DMS 273 (cell line): ENCODE measurements at regions not wholly inside any gene's neighbourhood (a gene's known extent, or its start where the extent isn't known, plus 50 kb on each side); places are given as distances from the start of the nearest gene placed in this dataset.

Source experiments
- DNase-seq: peaks from one replicate; lab custom pipeline; 2025; ENCODE audit not compliant: unreplicated experiment; lab: John Stamatoyannopoulos, UW

- DNase-seq, result no peak
Measured at GRCh38 chr9:134987376-134987775, 69.7 kb upstream of the FCN1 start.

DNA sequence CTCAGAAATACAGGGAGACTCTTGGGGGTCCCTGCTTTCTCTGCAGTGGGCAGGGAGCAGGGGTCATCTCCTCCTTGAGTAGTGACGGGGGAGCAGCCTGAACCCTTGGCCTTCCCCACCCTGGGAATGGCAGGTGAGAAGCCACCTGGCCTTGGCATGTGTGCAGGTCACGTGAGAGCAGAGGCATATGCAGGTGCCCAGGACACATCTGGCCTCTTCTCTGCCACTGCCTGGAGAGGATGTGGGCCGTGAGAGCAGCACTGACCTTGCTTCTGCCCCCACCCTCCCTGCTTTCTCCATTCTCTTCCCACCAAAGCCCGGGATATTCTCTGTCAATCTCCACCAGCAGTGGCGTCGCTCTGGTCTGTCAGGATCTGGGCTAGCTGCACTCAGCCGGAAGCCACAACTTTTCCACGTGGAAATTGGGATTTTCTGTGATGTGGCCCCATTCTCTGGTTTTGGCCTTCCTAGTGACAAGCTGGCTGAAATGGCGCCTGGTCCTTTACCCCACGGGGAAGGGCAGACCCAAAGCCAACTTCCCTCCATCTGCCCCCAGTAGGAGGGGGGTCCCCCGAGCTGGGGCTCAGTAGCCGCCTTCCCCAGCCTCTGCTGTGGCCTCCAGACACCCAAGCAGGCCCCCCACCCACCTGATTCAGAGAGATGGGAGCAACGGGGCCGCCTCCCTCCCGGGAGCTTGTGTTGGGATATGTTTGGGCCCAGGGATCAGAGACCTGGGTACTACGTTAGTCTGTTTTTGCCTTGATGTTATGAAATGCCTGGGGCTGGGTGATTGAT lies 70.4 kb upstream of the FCN1 start:
- no peak for DNase-seq

DNA sequence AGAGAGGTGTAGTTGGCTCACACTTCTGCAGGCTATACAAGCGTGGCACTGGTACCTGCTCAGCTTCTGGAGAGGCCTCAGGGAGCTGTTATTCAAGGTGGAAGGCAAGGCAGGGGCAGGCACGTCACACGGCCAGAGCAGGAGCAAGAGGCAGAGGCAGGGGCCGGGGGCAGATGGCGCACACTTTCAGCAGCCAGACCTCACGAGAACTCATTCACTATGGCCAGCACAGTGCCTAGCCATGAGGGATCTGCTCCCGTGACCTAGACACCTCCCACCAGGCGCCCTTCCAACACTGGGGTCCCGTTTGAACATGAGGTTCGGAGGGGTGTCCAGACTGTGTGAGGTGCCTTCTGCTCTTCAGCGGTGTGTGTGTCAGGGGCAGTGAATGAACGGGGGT lies 71.0 kb upstream of the FCN1 start:
- DNase-seq, result no peak

DNA sequence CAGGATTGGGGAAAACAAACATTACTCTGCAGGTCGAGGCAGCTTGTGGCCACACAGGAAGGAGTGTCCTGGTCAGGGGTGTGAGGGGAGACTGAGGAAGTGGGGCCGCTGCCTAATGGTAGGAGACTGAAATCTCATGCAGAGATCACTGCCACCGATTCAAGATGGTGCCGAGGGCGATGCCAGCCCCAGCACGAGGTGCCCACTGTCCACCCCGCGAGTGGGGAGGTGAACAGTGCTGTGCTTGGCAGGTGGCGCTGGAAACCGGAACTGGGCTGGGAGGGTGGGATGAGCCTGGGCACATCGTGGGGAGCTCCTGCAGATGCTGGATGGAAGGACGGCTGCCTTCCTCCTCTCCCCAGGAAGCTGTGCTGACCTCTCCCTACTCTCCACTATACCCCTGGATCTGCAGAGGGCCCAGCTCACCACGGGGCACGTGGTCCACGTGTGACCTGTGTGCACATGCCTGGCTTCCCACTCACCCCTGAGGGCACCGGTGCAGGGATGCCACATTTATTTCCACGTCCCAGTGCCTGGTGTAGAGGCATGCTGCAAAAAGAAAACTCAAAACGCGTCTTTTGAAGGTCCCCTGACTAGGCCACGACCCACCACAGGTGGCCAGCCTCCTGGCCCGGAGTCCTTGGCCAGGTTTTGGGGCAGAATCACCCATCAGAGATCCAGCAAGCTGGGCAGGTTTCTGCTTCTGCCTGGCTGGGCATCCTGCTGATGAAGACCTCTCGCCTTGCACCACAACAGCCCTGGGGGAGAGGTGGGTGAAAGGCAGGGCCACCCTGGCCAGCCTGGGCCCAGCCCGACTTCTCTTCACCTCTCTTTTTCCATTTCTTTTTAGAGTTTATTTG lies 71.7 kb upstream of the FCN1 start:
- DNase-seq, result no peak

DNA sequence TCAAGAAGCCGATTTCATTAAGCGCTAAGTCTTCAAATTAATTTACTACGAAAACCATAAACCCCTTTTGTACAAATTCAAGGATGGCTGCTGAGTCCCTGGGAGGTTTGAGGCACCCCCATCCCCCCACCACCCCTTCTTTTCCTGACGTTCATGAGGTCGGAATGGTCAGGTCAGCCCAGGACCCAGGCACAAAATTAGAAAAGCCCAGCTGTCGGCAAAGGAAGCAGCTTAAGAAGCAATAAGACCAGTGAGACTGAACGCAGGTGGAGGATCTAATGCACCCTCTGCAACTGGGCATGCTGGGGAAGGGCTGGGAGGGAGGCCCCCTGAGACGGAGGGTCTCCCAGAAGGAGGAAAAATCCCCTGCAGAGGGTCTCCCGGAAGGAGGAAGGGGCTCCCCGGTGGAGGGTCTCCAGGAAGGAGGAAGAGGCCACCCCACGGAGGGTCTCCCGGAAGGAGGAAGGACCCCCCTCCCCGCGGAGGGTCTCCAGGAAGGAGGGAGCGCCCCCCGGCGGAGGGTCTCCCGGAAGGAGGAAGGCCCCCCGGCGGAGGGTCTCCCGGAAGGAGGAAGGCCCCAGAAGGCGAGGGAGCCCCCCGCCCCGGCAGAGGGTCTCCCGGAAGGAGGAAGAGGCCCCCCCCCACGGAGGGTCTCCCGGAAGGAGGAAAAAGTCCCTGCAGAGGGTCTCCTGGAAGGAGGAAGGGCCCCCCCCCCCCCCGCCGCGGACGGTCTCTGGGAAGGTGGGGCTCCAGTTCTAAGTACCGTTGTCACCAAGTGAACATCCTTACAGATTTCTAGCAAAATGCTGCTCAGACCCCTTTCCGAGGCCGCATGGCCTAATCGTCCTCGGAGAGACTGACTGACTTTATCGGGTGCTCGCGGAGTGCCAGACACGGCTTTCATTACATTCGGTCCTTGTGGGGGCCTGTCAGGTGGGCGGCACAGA lies 74.4 kb upstream of the FCN1 start:
- DNase-seq, result no peak

GRCh38 chr9:134992755-134993124 lies 75.0 kb upstream of the FCN1 start:
- DNase-seq, result no peak

- DNase-seq, result no peak
Measured at GRCh38 chr9:134993416-134993815, 75.7 kb upstream of the FCN1 start.

DNA sequence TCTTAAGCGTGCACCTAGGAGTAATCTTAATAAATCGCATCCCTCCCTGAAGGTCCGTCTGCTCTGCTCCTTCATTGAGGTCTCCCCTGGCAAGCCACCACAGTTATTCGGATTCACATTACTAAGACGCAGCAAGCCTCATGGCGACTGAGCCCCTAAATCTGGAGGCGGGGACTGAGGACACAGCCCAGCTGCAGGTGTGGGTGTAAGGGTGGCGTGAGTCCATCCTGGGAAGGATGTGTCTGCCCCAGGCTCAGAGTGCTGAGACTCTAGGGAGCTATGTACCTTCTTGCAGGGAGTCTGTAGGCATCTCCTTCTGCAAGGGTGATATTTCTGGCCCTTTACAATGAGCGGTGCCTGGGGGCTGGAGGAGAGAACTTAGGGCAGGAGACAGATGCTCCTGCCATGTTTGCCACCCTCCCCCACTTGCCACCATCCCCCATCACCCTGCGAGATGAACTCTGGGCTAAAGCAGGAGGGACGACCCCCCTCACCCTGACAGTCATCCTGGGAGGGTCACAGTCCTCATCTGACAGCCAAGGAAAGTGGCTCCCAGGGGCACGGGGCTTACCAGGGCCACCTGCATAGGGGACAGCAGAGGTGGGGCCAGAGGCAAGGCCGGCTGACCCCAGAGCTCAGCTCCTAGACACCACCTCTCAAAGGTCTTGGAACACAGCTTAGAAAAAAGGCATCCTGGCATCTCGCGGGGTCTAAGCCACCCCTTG lies 76.4 kb upstream of the FCN1 start:
- DNase-seq, result no peak

GRCh38 chr9:134994926-134995791 lies 77.4 kb upstream of the FCN1 start:
- DNase-seq, result no peak

DNA sequence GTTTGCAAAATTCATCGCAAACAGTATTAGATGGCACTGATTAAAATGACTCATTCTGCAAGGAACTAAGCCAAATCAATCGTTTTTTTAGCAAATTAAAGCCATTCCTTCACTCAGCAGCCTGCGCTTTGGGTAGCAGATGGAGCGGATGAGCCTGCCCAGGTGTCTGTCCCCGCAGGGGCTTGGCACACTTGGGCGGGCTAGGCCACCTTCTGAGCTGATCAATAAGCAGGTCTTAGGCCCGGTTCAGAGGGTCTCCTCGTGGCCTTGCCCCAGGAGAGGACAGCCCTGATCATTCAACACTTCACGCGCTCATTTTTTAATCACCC lies 78.0 kb upstream of the FCN1 start:
- no peak for DNase-seq

GRCh38 chr9:134996591-134997530 lies 79.1 kb upstream of the FCN1 start:
- DNase-seq, result no peak

- DNase-seq, result peak; percentile 41
Measured at GRCh38 chr9:135000647-135001245, 83.0 kb upstream of the FCN1 start.

GRCh38 chr9:135001526-135001925 lies 83.8 kb upstream of the FCN1 start:
- no peak for DNase-seq

DNA sequence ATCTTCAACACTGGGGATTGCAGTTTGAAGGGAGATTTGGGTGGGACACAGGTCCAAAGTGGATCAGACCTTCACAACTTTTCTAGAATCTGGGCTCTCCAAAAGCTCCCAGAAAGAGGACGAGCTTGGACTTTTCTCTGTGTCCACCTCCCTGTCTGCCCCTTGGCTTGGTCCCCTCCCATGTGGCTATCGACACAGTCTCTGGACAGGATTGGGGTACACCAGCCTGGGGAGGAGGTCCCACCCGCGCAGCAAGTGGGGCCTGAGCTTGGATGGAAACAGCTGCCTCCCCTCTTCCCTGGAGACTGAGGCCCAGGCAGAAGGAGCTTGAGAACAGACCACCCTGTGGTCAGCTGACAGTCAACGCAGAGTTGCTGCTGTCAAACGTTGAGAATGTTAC lies 84.6 kb upstream of the FCN1 start:
- no peak for DNase-seq

DNA sequence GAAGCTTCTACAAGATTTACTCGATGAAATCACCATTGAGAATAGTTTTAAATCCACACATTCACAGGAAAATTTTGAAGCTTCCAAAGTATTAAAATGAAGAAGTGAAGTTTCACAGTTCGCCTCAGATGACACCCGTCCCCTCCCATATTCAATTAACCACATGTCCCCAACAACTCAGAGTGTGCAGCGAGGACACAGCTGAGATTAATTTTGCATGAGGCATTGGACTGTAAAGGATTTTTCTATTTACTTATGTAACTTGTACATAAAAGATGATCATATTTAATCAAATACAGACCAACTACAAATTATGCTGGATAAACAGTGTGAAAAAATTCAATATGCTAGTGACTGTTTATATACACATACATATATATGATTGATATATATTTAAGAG lies 84.7 kb upstream of the OLFM1 start:
- DNase-seq, result no peak

- no peak for DNase-seq
Measured at GRCh38 chr9:135004772-135005171, 82.7 kb upstream of the OLFM1 start.

GRCh38 chr9:135006911-135007570 lies 80.4 kb upstream of the OLFM1 start:
- no peak for DNase-seq

DNA sequence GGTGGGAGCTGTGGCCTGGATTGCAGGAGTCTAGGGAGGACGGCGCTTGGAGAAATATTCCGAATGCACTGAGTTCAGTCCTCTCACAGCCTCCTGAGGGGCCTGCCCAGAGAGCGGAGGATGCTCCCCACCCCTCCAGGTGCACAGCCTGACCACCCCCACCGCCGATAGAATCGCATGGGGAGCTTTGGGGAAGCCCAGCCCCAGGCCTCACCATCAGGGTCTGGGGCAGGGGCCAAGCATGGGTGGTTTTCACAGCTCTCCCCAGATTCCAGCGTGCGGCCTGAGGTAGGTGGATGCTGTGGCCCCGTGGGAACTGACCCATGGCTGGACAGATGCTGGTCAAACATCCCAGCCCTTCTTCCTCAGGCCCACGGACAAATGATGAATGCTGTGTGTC lies 79.9 kb upstream of the OLFM1 start:
- DNase-seq, result no peak
